Keratinocyte (primary cell): ENCODE measurements at regions not wholly inside any gene's neighbourhood (a gene's known extent, or its start where the extent isn't known, plus 50 kb on each side); places are given as distances from the start of the nearest gene placed in this dataset.

Experiments
- DNase-seq: peaks from one replicate; pipeline ENCODE4 v3.0.0-alpha.2; 2011; ENCODE audit warnings: low read depth, missing footprints, low spot score
- FAIRE-seq: peaks from 2 replicates; lab custom pipeline; 2011; peaks lifted over from hg19 to GRCh38; lab: Jason Lieb, UNC
- H2AFZ ChIP-seq: 2 replicates; pipeline ENCODE4 v1.6.0; 2012; ENCODE audit warnings: low read length, control low read depth, inconsistent platforms; ENCODE audit not compliant: control insufficient read depth
- H3K27ac ChIP-seq: 2 replicates; pipeline ENCODE4 v1.5.1; 2011; ENCODE audit warnings: low read length; ENCODE audit not compliant: control insufficient read depth, insufficient read depth
- H3K27me3 ChIP-seq: 3 replicates; pipeline ENCODE4 v1.6.0; 2011; ENCODE audit warnings: low read length; ENCODE audit not compliant: control insufficient read depth, insufficient read depth; ENCODE audit errors: extremely low read depth
- H3K36me3 ChIP-seq, 2 experiments: 2 replicates in 1 of 2; 3 replicates in 1 of 2; pipeline ENCODE4 v1.5.1; 2011; ENCODE audit warnings: low read length in 2 of 2, mild to moderate bottlenecking in 1 of 2; ENCODE audit not compliant: control insufficient read depth in 2 of 2, insufficient read depth in 2 of 2; ENCODE audit errors: extremely low read depth in 1 of 2
- H3K4me1 ChIP-seq: 3 replicates; pipeline ENCODE4 v1.5.1; 2011; ENCODE audit warnings: low read length; ENCODE audit not compliant: control insufficient read depth, insufficient read depth; ENCODE audit errors: extremely low read depth
- H3K4me2 ChIP-seq: 3 replicates; pipeline ENCODE4 v1.6.0; 2011; ENCODE audit warnings: low read depth, low read length; ENCODE audit not compliant: control insufficient read depth, insufficient read depth; ENCODE audit errors: extremely low read depth
- H3K4me3 ChIP-seq, 3 experiments: fragments of 200-600 bp in 1 of 3; sonication (generic) in 1 of 3; 2 replicates in 2 of 3; 3 replicates in 1 of 3; pipeline ENCODE4 v1.5.1; 2011 to 2016; ENCODE audit warnings: low read length in 3 of 3, mild to moderate bottlenecking in 3 of 3, control low read depth in 2 of 3, inconsistent platforms in 1 of 3, low read depth in 1 of 3, mixed read lengths in 1 of 3, mixed run types in 1 of 3, moderate library complexity in 1 of 3; ENCODE audit not compliant: control insufficient read depth in 2 of 3, insufficient read depth in 2 of 3; ENCODE audit errors: extremely low read depth in 1 of 3
- H3K79me2 ChIP-seq: 2 replicates; pipeline ENCODE4 v1.6.0; 2012; ENCODE audit warnings: low read length; ENCODE audit not compliant: control insufficient read depth, insufficient read depth
- H3K9ac ChIP-seq: 3 replicates; pipeline ENCODE4 v1.6.0; 2011; ENCODE audit warnings: low read length; ENCODE audit not compliant: control insufficient read depth, insufficient read depth; ENCODE audit errors: extremely low read depth
- H3K9me1 ChIP-seq: 3 replicates; pipeline ENCODE4 v1.6.0; 2011; ENCODE audit warnings: low read length; ENCODE audit not compliant: control insufficient read depth, insufficient read depth; ENCODE audit errors: extremely low read depth
- H3K9me3 ChIP-seq: 2 replicates; pipeline ENCODE4 v1.5.1; 2012; ENCODE audit warnings: low read depth, low read length; ENCODE audit not compliant: control insufficient read depth
- H4K20me1 ChIP-seq: 3 replicates; pipeline ENCODE4 v1.6.0; 2011; ENCODE audit warnings: low read length; ENCODE audit not compliant: control insufficient read depth, insufficient read depth; ENCODE audit errors: extremely low read depth
- CTCF ChIP-seq, 3 experiments: IDR thresholded peaks in 1 of 3; conservative IDR thresholded peaks in 1 of 3; optimal IDR thresholded peaks in 1 of 3; 2 replicates in 2 of 3; 3 replicates in 1 of 3; pipeline versions ENCODE3 to v1.5.1; 2011; ENCODE audit warnings: low read length in 3 of 3, mild to moderate bottlenecking in 3 of 3, moderate library complexity in 2 of 3, control low read depth in 1 of 3, inconsistent platforms in 1 of 3; ENCODE audit not compliant: insufficient read depth in 2 of 3; ENCODE audit errors: extremely low read depth in 1 of 3
- EZH2 ChIP-seq: IDR thresholded peaks from one replicate; pipeline ENCODE4 v1.6.1; 2012; ENCODE audit warnings: inconsistent platforms, mild to moderate bottlenecking, low read length, moderate library complexity
- dilution Hi-C: fragments of 300-500 bp; cut with MboI; formaldehyde crosslinking; loops from one replicate; pipeline ENCODE4 v1.7.0; 2020; ENCODE audit warnings: low sequenced_read_pairs; ENCODE audit not compliant: extremely low pct_ligation_motif_present

GRCh38 chr3:124594581-124594980 lies 135.7 kb upstream of the UMPS start:
- no peak overlapping the region for H2AFZ ChIP-seq
- no peak overlapping the region for H3K4me2 ChIP-seq
- TF ChIP-seq EZH2: no peak
- TF ChIP-seq CTCF (optimal IDR thresholded peaks at IDR 0.05 in 1 of 3, IDR thresholded peaks at IDR 0.05 in 1 of 3, conservative IDR thresholded peaks at IDR 0.05 in 1 of 3; ENCODE audit: extremely low read depth in 1 of 3, insufficient read depth in 2 of 3, low read length in 3 of 3): no peak
- no peaks in the 10 kb centered on the region for H3K79me2 ChIP-seq
- no peaks in the 10 kb centered on the region for H4K20me1 ChIP-seq
- dilution Hi-C loops: no loop called here
- no peaks in the 10 kb centered on the region for H3K27me3 ChIP-seq
- no peak overlapping the region for H3K9ac ChIP-seq
- H3K36me3 ChIP-seq: no peaks in the 10 kb centered on the region
- no peaks in the 10 kb centered on the region for H3K9me3 ChIP-seq
- FAIRE-seq: no peak
- peaks cover 15% of the 10 kb centered on the region for H3K4me1 ChIP-seq
- no peak for DNase-seq
- no peak overlapping the region for H3K4me3 ChIP-seq
- no peaks in the 10 kb centered on the region for H3K9me1 ChIP-seq
- no peak overlapping the region for H3K27ac ChIP-seq

- TF ChIP-seq EZH2: no peak
- TF ChIP-seq CTCF (optimal IDR thresholded peaks at IDR 0.05 in 1 of 3, IDR thresholded peaks at IDR 0.05 in 1 of 3, conservative IDR thresholded peaks at IDR 0.05 in 1 of 3; ENCODE audit: extremely low read depth in 1 of 3, insufficient read depth in 2 of 3, low read length in 3 of 3): no peak
- H3K36me3 ChIP-seq: no peaks in the 10 kb centered on the region
- H3K4me2 ChIP-seq: no peak overlapping the region
- no peaks in the 10 kb centered on the region for H3K79me2 ChIP-seq
- no peak overlapping the region for H3K9ac ChIP-seq
- peaks cover 21% of the 10 kb centered on the region for H3K4me1 ChIP-seq
- peaks cover 1% of the 10 kb centered on the region for H3K27me3 ChIP-seq
- no peaks in the 10 kb centered on the region for H3K9me1 ChIP-seq
- no peak for DNase-seq
- H3K27ac ChIP-seq: no peak overlapping the region
- H4K20me1 ChIP-seq: no peaks in the 10 kb centered on the region
- H3K9me3 ChIP-seq: no peaks in the 10 kb centered on the region
- dilution Hi-C loops: no loop called here
- H3K4me3 ChIP-seq: no peak overlapping the region
- FAIRE-seq: no peak
- H2AFZ ChIP-seq: no peak overlapping the region
Measured at GRCh38 chr3:124597273-124597672, 133.0 kb upstream of the UMPS start.
